Endothelial cell of umbilical vein (primary cell): ENCODE measurements at regions not wholly inside any gene's neighbourhood (a gene's known extent, or its start where the extent isn't known, plus 50 kb on each side); places are given as distances from the start of the nearest gene placed in this dataset.

Experiments used
- BruUV-seq: library from RNA; stranded (reverse); fragments of 400-500 nt; replicated peaks from 2 replicates; lab custom pipeline; 2021; lab: Mats Ljungman, UMichigan
- CTCF ChIA-PET: fragments of 300-600, 350-600 bp; sonication (Branson Sonifier 250); formaldehyde crosslinking; loops from one replicate; lab custom pipeline; 2021; ENCODE audit warnings: antibody characterized with exemption, inconsistent platforms; lab: Charles Lee
- POLR2A ChIA-PET: fragments of 300-600, 350-600 bp; sonication (Branson Sonifier 250); formaldehyde crosslinking; loops from one replicate; lab custom pipeline; 2021; ENCODE audit warnings: antibody characterized with exemption, inconsistent platforms; lab: Charles Lee
- DNase-seq: peaks from one replicate; pipeline ENCODE4 v3.0.0-alpha.2; 2011; ENCODE audit warnings: low read depth, low spot score
- FAIRE-seq: peaks from 2 replicates; lab custom pipeline; 2011; peaks lifted over from hg19 to GRCh38; lab: Jason Lieb, UNC
- H2AFZ ChIP-seq: 2 replicates; pipeline ENCODE4 v1.6.0; 2012; ENCODE audit warnings: low read depth, low read length, control low read depth, inconsistent platforms
- H3K27ac ChIP-seq: 2 replicates; pipeline ENCODE4 v1.5.1; 2011; ENCODE audit warnings: low read depth, mild to moderate bottlenecking, control low read depth, low read length, moderate library complexity; ENCODE audit not compliant: insufficient read depth
- H3K27me3 ChIP-seq, 2 experiments: 2 replicates each; pipeline versions ENCODE4 v1.6.0 to v1.6.1; 2011; ENCODE audit warnings: low read length in 2 of 2, mixed read lengths in 1 of 2; ENCODE audit not compliant: control insufficient read depth in 2 of 2, insufficient read depth in 2 of 2
- H3K36me3 ChIP-seq, 2 experiments: 2 replicates in 1 of 2; 3 replicates in 1 of 2; pipeline ENCODE4 v1.5.1; 2011; ENCODE audit warnings: low read length in 2 of 2, mild to moderate bottlenecking in 1 of 2, moderate library complexity in 1 of 2; ENCODE audit not compliant: control insufficient read depth in 2 of 2, insufficient read depth in 2 of 2; ENCODE audit errors: extremely low read depth in 1 of 2
- H3K4me1 ChIP-seq: 3 replicates; pipeline ENCODE4 v1.5.1; 2011; ENCODE audit warnings: mild to moderate bottlenecking, low read length; ENCODE audit not compliant: control insufficient read depth, insufficient read depth; ENCODE audit errors: extremely low read depth
- H3K4me2 ChIP-seq: 2 replicates; pipeline ENCODE4 v1.6.1; 2011; ENCODE audit warnings: low read length, control low read depth, mixed read lengths; ENCODE audit not compliant: insufficient read depth
- H3K4me3 ChIP-seq, 3 experiments: fragments of 200-600 bp in 1 of 3; sonication (generic), shearing (Covaris generic) in 1 of 3; replicated peaks in 1 of 3; 2 replicates each; pipeline ENCODE4 v1.5.1; 2011 to 2016; ENCODE audit warnings: control low read depth in 3 of 3, low read length in 3 of 3, mild to moderate bottlenecking in 2 of 3, inconsistent platforms in 1 of 3, low read depth in 1 of 3, moderate library complexity in 1 of 3; ENCODE audit not compliant: insufficient read depth in 1 of 3
- H3K79me2 ChIP-seq: 2 replicates; pipeline ENCODE4 v1.6.0; 2012; ENCODE audit warnings: low read length, inconsistent platforms; ENCODE audit not compliant: control insufficient read depth, insufficient read depth
- H3K9ac ChIP-seq: replicated peaks from 2 replicates; pipeline ENCODE3; 2011; ENCODE audit warnings: low read length, control low read depth; ENCODE audit not compliant: insufficient read depth; ENCODE audit errors: extremely low read depth
- H3K9me1 ChIP-seq: replicated peaks from 3 replicates; pipeline ENCODE4 v1.6.0; 2011; ENCODE audit warnings: mild to moderate bottlenecking, low read length; ENCODE audit not compliant: control insufficient read depth, insufficient read depth; ENCODE audit errors: extremely low read depth
- H3K9me3 ChIP-seq: replicated peaks from 2 replicates; pipeline ENCODE4 v1.5.1; 2012; ENCODE audit warnings: low read length, inconsistent platforms; ENCODE audit not compliant: control insufficient read depth, insufficient read depth
- H4K20me1 ChIP-seq: replicated peaks from 2 replicates; pipeline ENCODE3; 2011; ENCODE audit warnings: mild to moderate bottlenecking, low read length; ENCODE audit not compliant: control insufficient read depth, insufficient read depth; ENCODE audit errors: extremely low read depth
- EZH2 ChIP-seq: IDR thresholded peaks from 2 replicates; pipeline ENCODE4 v1.6.1; 2012; ENCODE audit warnings: borderline replicate concordance, low read depth, mild to moderate bottlenecking, moderate library complexity, low read length, inconsistent platforms; ENCODE audit not compliant: severe bottlenecking
- FOS ChIP-seq: IDR thresholded peaks from 2 replicates; pipeline ENCODE4 v1.6.1; 2011; ENCODE audit warnings: mild to moderate bottlenecking, low read length, moderate library complexity, borderline replicate concordance; ENCODE audit not compliant: insufficient read depth
- JUN ChIP-seq: IDR thresholded peaks from 2 replicates; pipeline ENCODE4 v1.6.1; 2011; ENCODE audit warnings: borderline replicate concordance, low read depth; ENCODE audit not compliant: insufficient read length, insufficient read depth
- MYC ChIP-seq: IDR thresholded peaks from one replicate; pipeline ENCODE4 v1.6.1; 2011; ENCODE audit warnings: mild to moderate bottlenecking, low read depth, low read length
- POLR2A ChIP-seq: IDR thresholded peaks from 2 replicates; pipeline ENCODE4 v1.6.1; 2012; ENCODE audit warnings: low read depth, mild to moderate bottlenecking, control low read depth, low read length
- POLR2AphosphoS5 ChIP-seq: IDR thresholded peaks from 2 replicates; pipeline ENCODE4 v1.6.1; 2012; ENCODE audit warnings: low read depth, mild to moderate bottlenecking, control low read depth, low read length, moderate library complexity; ENCODE audit not compliant: insufficient read depth
- dilution Hi-C: fragments of 300-500 bp; cut with MboI; formaldehyde crosslinking; loops from one replicate; pipeline ENCODE4 v1.15.0; 2019; ENCODE audit warnings: low sequenced_read_pairs; ENCODE audit not compliant: extremely low pct_ligation_motif_present
- intact Hi-C: fragments of 100-400 bp; cut with micrococcal nuclease; formaldehyde crosslinking; loops from one replicate; pipeline ENCODE4 v1.10.0; 2022
- TF ChIP-seq, protein P1 (sequence below): IDR thresholded peaks from 2 replicates; pipeline ENCODE4 v1.6.1; 2011; ENCODE audit not compliant: insufficient read depth, insufficient read length

DNA sequence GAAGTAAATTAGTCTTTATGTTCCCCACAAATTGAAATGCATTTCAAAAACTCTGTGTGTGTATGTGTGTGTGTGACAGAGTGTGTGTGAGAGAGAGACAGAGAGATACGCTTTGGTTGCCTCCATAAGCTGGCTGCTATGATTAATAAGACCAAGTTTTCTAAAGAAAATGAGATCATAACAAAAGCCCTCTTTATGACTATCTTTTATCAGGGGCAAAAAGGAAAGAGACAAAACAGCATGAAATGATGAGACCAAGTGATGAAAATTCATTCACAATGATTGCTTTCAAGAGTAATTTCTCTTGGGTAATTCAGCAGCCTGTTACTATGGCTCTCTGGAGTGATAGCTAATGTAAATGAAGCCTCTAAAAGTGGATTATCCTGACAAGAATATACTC lies 277.6 kb upstream of the PLEKHG7 start:
- no TSS peak for BruUV-seq
- H3K9me3 ChIP-seq = no peaks in the 10 kb centered on the region
- CTCF ChIA-PET = interaction anchor here (0.9 to 1.9 kb wide), 3 partner anchors 16 to 1043 kb away, joined by 3 to 7 read pairs (median 5); no protein-coding TSS in a partner anchor
- no peaks in the 10 kb centered on the region for H3K36me3 ChIP-seq
- DNase-seq (no peak), FAIRE-seq (no peak)
- H3K27me3 ChIP-seq = no peaks in the 10 kb centered on the region
- TF ChIP-seq MYC (no peak), JUN (no peak), EZH2 (no peak), POLR2AphosphoS5 (no peak)
- no peaks in the 10 kb centered on the region for H3K4me1 ChIP-seq
- no peak overlapping the region for H2AFZ ChIP-seq
- no peak overlapping the region for H3K9ac ChIP-seq
- intact Hi-C loops (no loop called here), dilution Hi-C loops (no loop called here)
- POLR2A ChIA-PET = interaction anchor here (2.1 kb wide), 1 partner anchor 279 kb away, joined by 7 read pairs; the partner anchor contains the start of gene BTG1
- H3K27ac ChIP-seq = no peak overlapping the region
- no peak overlapping the region for H3K4me3 ChIP-seq
- no peaks in the 10 kb centered on the region for H3K79me2 ChIP-seq
- H3K9me1 ChIP-seq = no peaks in the 10 kb centered on the region
- H3K4me2 ChIP-seq = no peak overlapping the region
- H4K20me1 ChIP-seq = no peaks in the 10 kb centered on the region

DNA sequence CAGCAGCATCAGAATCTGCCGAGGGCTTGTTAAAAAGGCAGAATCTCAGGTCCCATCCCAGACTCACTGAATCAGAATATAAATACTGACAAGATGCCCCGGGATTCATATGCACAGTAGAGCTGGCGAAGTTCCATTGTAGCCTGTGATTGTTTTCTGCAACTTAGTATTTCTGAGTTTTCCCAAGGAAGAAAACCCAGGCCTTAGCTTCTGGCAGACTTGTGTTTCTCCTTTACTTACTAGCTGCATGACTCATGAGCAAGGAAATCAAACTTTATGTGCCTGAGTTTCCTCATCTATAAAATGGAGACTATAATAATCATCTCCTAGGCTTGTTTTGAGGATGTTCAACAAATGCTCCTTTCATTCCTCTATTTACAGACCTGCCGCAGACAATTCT lies 278.5 kb upstream of the PLEKHG7 start:
- CTCF ChIA-PET = interaction anchor here (0.9 to 1.9 kb wide), 5 partner anchors 9 to 1043 kb away, joined by 3 to 7 read pairs (median 3); no protein-coding TSS in a partner anchor
- dilution Hi-C loops = no loop called here
- DNase-seq = peak; percentile 77

More for the DNA sequence above, 278.5 kb upstream of the PLEKHG7 start:
- Histone ChIP-seq H3K4me1 (no peaks in the 10 kb centered on the region), H3K9me3 (no peaks in the 10 kb centered on the region), H3K27ac (no peak overlapping the region), H3K9ac (no peak overlapping the region), H3K79me2 (no peaks in the 10 kb centered on the region), H4K20me1 (no peaks in the 10 kb centered on the region), H2AFZ (peak overlapping the region; percentile 28), H3K9me1 (no peaks in the 10 kb centered on the region), H3K27me3 (no peaks in the 10 kb centered on the region), H3K36me3 (no peaks in the 10 kb centered on the region), H3K4me3 (no peak overlapping the region), H3K4me2 (peak overlapping the region; percentile 2)
- peak; percentile 75 for FAIRE-seq
- POLR2A ChIA-PET = interaction anchor here (2.1 kb wide), 1 partner anchor 278 kb away, joined by 7 read pairs; the partner anchor contains the start of gene BTG1
- TF ChIP-seq JUN (peak; percentile 26), EZH2 (no peak), FOS (peak; percentile 39), POLR2A (no peak), POLR2AphosphoS5 (no peak)
- TF ChIP-seq, protein P1, sequence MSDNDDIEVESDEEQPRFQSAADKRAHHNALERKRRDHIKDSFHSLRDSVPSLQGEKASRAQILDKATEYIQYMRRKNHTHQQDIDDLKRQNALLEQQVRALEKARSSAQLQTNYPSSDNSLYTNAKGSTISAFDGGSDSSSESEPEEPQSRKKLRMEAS = no peak
- BruUV-seq = no TSS peak
- intact Hi-C loops = loop anchor here (5.0 kb wide), 1 partner anchor 148 kb away; no protein-coding TSS in a partner anchor
